NCI-H2029 (cell line): ENCODE measurements at regions not wholly inside any gene's neighbourhood (a gene's known extent, or its start where the extent isn't known, plus 50 kb on each side); places are given as distances from the start of the nearest gene placed in this dataset.
"Not testable (repeated sequence)": the region's sequence is repeated elsewhere in the genome, so short reads cannot be mapped to it uniquely, and the experiment has no call there.

ENCODE experiments used
- DNase-seq: peaks from one replicate; lab custom pipeline; 2025; lab: John Stamatoyannopoulos, UW

GRCh38 chr11:134978388-134979088, 566.5 kb upstream of the B3GAT1 start:
- DNase-seq: no peak

GRCh38 chr11:134976551-134976950, 564.5 kb upstream of the B3GAT1 start:
- no peak for DNase-seq

- DNase-seq: no peak
These were observed 563.9 kb upstream of the B3GAT1 start for GRCh38 chr11:134975866-134976376.

GRCh38 chr11:134973801-134974200, 561.8 kb upstream of the B3GAT1 start:
- no peak for DNase-seq

- DNase-seq: no peak
These were observed 559.3 kb upstream of the B3GAT1 start for GRCh38 chr11:134971381-134971780.

GRCh38 chr11:134967746-134968145, 555.7 kb upstream of the B3GAT1 start:
- no peak for DNase-seq

- not testable (repeated sequence) for DNase-seq
These were observed 549.3 kb upstream of the B3GAT1 start for GRCh38 chr11:134961386-134961785.

GRCh38 chr11:134958870-134959269, 546.8 kb upstream of the B3GAT1 start:
- no peak for DNase-seq

GRCh38 chr11:134958336-134958640, 546.2 kb upstream of the B3GAT1 start:
- no peak for DNase-seq

- no peak for DNase-seq
These were observed 545.7 kb upstream of the B3GAT1 start for GRCh38 chr11:134957540-134958335.

GRCh38 chr11:134956450-134957210, 544.6 kb upstream of the B3GAT1 start:
- no peak for DNase-seq

GRCh38 chr11:134955970-134956369, 543.9 kb upstream of the B3GAT1 start:
- DNase-seq: not testable (repeated sequence)

GRCh38 chr11:134955281-134955680, 543.2 kb upstream of the B3GAT1 start:
- DNase-seq: no peak

- DNase-seq: not testable (repeated sequence)
These were observed 542.4 kb upstream of the B3GAT1 start for GRCh38 chr11:134954456-134954855.

GRCh38 chr11:134953417-134953970, 541.5 kb upstream of the B3GAT1 start:
- DNase-seq: not testable (repeated sequence)

GRCh38 chr11:134951305-134951700, 539.3 kb upstream of the B3GAT1 start:
- DNase-seq: no peak

- no peak for DNase-seq
These were observed 538.8 kb upstream of the B3GAT1 start for GRCh38 chr11:134950692-134951304.

GRCh38 chr11:134949121-134950090, 537.4 kb upstream of the B3GAT1 start:
- peak; percentile 40 for DNase-seq

- no peak for DNase-seq
These were observed 535.5 kb upstream of the B3GAT1 start for GRCh38 chr11:134947556-134947955.

- no peak for DNase-seq
These were observed 534.0 kb upstream of the B3GAT1 start for GRCh38 chr11:134945993-134946392.

- no peak for DNase-seq
These were observed 532.9 kb upstream of the B3GAT1 start for GRCh38 chr11:134944986-134945385.
